GM19395 (cell line): ENCODE measurements at regions not wholly inside any gene's neighbourhood (a gene's known extent, or its start where the extent isn't known, plus 50 kb on each side); places are given as distances from the start of the nearest gene placed in this dataset.

Experiments used
- ATAC-seq: cut with Tn5 transposase; IDR thresholded peaks from one replicate; pipeline ENCODE4 v1.9.1; 2021; ENCODE audit warnings: mild to moderate bottlenecking, moderate library complexity; ENCODE audit not compliant: unreplicated experiment

DNA sequence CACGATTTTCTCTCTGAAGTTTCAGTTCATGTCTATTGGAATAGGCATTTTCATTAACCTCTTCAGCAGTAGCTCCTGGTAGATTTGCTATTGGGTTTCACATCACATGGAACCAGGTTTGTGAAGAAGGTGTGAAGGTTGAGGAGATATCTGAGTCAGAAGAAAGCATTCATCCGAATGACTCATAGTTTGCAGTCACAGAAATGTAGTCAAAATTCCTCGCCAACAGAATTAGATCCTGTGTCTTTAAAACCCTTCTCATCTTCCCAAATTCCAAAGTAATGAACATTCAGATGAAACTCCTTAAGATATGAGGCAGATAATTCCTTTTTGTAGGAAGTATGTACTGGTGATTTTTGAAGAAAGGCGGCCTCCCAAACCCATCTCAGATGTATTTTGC is 125.0 kb upstream of the LARGE1 start:
- no peak for ATAC-seq

DNA sequence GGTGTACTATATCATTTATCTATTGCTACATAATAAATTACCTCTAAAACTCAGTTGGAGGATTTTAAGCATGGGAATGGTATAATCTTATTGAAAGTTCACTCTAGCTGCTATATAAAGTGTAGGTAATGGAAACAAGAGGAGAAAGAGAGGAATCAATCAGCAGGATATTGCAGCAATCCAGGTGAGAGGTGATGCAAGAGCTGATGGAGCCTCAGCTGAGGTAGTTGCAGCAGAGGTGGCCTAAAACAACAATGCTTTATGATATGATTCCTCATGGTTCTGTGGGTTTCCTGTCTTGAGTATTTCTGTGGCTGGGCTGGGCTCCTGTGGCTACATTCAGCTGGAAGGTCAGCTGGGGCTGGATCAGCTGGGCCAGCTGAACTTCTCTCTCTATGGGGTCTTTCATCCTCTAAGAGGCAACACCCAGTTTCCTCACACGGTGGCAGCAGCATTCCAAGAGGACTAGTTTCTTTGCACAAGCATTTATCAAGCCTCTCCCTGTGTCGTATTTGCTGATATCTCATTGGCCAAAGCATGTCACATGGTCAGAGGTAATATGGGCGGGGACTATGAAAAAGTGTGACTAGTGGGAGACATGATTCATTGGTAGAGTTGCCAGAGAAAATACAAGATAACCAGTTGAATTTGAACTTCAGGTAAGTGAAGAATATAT is 135.4 kb upstream of the LARGE1 start:
- ATAC-seq, result no peak

DNA sequence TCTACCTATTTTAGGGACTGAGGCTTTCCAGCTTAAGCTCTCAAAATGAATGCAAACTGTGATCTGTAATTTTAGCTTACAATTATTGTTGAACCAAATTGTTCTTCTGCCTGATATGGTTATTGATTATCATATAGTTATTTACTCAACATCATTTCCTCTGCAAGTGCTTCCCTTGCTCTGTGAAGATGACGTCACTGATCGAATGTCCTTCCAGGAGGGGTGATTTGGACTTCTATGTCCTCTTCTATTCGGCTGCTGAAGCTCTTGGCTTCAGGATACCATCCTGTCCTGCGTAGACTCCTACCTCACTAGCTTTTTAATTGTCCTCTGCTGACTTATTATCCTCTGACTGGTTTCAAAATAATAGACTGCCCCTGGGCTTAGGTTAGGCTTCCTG is 137.4 kb upstream of the LARGE1 start:
- no peak for ATAC-seq

DNA sequence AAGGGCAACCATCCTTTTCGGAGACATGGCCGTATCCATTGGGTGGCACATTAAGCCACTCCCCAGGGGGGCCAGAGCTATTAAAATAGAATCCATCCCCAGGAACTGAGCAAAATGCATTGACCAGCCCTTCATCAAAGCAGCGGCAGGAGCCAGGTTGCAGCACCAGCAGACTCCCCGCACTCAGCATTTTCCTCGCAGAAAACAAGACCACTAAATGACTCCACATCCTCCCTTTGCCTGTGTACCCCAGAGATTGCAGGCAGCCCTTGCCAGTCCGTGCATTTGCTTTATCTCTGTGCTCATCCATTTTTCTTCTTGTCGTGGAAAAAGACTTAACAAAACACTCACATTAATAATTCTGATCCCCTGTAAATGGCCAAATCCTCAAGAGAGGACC is 144.4 kb upstream of the LARGE1 start:
- no peak for ATAC-seq

DNA sequence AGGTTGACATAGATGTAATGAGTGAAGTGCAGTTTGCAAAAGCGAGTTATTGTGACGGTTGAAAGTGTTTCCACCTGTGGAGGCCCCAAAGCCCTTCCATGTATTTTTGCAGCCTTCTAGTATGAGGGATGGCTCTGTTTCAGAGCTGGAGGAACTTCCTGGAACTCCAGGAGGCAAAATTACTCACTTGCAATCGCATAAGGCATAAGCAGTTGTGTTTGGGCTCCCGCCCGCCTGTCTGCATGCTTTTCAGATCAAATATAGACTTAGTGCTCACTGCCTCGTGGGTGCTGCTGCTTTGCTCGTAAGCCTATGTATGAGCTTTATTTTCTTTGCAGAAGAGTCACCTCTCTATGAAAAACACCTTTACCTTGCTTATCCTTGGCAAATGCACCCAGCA is 146.8 kb upstream of the LARGE1 start:
- ATAC-seq, result no peak

DNA sequence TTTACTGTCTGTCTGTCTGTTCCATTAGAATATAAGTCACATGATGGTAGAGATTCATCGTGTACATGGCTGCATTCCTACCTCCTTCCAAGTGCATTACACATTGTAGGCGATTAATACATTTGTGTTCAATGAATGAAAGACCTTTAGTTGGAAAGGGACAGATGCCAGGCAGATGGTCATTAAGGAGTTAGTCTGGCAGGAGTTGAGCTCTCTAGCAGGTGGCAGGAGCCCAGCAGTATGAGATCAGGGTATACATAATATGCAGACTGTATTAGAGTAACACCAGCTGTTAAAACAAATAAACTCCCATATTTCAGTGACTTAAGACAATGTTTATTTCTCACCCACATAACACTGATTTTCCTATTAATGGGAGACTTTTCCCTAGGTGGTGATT is 147.7 kb upstream of the LARGE1 start:
- ATAC-seq, result no peak

DNA sequence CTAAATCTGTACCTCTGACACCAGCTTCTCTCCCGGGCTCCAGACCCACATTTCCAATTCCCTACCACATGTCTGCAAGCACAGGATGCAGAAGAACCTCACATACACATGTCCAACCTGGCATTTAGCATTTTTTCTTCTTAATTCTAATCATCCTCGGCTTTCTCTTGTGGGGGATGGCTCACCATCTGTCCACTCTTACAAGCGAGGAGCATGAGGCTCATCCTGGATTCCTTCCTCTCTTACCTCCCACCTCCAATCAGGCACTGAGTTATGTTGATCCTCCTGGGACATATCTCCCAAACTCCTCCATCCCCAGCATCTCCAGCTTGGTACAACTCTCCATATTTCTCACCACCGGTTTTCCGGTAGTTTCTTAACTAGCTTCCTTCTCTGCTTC is 149.8 kb upstream of the LARGE1 start:
- no peak for ATAC-seq

DNA sequence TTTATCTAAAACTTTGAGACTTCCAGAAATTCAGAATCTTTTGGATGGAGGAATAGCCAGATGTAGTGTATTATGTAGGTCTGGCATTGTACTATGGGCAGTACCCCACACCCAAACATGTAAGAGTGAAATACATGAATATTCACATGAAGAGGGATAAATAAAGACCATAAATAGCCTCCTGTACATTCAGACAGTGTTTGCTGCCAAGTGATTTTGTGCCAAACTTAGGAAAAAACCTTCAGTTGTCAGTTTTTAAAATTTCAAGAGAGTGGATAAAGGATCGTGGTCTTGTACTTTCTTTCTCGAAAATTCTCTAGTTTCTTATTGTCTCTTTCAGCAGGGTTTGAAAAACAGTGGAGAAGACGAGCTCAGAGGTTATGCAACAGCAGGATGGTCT is 150.3 kb upstream of the LARGE1 start:
- no peak for ATAC-seq

DNA sequence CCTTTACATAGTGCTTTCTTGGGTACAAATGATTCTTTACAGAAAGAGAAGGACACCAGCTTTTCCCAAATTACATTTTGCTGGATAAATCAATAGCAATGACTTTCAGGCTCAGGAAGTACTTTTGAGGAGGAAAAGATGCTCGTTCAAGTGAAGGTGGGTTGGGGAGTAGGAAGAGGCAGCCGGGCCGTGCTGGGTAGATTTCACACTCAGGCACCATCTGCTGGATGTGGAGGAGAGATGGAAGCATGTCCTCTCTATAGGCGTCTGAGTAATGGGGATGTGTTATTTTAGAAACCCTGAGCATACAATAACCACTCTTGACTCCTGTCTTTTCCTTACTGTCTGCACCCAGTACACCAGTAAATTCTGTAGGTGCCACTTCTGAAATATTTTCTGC is 152.3 kb upstream of the LARGE1 start:
- no peak for ATAC-seq

DNA sequence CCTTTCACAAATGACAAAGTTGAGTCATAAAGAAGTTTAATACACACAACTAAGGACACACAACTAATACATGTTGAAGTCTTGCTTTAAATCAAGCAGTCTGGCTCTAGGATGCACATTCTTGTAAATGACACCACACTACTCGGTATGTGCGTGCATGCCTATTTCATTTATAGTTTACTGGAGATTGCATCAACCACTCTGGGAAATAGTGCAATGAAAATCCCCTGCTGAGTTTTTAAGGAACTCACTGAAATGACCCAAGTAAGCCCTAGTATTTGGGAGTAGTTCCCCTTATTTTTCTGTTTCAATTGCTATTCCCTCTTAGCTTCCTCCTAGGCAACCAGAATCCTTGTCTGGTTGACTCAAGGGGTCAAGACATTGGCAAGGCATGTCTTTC is 160.2 kb upstream of the LARGE1 start:
- ATAC-seq, result no peak

DNA sequence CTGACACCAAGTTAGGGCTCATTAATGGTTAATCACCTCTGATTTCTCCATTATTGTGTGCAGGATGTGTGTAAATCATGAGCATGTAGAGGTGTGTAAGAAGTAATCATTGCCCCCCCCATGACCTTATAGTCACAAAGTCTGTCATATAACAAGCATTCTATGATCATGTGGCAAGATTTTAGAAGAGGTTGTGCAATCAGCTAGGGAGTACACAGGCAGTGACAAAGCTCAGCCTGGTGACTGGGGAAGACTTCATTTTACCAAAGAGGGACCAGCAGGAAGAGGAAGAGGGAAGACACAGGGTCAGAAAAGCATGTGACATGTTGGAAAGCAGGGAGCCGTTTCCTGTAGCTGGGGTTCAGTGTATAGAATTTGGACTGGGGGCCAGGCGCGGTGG is 176.5 kb upstream of the LARGE1 start:
- ATAC-seq, result no peak

DNA sequence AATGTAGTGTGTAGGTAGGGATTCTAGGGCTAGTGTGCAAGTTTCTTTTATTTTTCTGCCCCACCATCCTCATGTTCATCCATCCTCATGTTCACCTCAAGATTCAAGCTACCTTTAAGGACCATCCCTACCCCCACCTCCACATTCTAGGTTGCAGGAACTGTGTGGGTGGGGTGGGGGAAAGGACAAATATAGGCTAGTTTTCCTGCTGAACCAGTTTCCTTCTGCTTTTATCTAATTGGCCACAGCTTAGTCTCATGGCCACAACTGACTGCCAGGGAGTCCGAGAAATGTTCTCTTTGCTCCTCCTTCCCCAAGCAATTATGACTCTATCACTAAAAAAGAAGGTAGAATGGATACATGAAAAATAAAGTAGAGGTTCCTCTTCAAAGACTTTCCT is 179.0 kb upstream of the LARGE1 start:
- ATAC-seq, result no peak

DNA sequence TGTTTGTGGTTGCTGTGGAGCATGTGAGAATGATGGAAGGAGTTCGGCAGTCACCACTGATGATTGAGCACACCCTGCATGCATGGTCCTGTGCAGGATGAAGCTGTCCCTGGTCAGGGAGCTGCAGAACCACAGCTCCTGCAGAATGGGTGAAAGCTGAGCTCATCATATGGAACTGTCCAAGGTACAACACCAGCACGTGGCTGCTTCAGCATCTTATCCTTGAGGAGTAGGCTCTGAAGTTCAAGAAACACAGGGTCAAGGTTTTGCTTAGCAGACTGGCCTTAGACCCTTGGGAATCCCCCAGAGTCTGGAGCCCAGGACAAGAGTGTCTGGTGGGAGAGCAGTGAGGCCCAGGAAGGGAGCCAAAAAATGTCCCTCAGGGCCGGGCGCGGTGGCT is 182.4 kb upstream of the LARGE1 start:
- ATAC-seq, result no peak

DNA sequence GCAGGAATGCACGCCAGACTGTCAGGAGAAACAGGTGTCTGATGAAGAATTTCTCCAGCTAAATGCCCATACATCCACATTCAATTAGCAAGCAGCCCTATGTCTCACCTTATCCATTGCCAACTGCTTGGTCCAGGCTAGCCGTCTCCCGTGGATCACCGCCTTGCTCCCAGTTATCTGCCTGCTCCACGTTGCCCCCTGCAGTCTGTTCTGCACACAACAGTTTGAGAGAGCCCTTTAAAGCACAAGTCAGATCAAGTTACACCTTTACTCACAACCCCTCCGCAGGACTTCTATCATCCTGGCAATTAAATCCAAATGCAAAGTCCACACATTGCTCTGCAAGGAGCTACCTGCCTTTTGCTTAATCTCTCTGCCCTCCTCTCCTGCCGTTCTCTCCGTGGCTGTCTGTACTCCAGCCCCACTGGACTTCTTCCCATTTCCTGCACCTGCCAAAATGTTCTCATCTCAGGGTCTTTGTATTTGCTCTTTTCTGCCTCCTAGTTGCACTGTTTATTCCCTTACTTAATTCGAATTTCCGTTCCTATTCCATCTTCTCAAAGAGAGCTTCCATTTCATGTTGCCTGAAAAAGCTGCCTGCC is 185.3 kb upstream of the LARGE1 start:
- ATAC-seq, result no peak

DNA sequence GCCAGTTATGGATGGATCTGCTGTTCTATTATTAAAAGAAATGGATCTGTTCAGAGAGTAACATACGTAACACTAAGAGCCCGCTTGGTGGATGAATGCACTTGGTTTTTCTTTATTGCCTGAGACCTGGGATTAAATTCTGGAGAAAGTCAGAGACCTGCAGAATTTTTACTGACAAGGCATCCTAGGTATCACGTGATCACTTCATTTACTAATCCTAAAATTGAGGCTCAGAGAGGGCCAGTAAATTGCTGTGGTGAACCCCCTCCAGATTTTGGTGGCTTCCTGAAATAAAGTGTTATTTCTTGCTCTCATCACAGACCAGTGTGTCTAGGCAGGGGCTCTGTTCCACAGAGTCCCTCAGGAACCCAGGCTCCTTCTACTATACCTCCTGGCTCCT is 187.9 kb upstream of the LARGE1 start:
- no peak for ATAC-seq

DNA sequence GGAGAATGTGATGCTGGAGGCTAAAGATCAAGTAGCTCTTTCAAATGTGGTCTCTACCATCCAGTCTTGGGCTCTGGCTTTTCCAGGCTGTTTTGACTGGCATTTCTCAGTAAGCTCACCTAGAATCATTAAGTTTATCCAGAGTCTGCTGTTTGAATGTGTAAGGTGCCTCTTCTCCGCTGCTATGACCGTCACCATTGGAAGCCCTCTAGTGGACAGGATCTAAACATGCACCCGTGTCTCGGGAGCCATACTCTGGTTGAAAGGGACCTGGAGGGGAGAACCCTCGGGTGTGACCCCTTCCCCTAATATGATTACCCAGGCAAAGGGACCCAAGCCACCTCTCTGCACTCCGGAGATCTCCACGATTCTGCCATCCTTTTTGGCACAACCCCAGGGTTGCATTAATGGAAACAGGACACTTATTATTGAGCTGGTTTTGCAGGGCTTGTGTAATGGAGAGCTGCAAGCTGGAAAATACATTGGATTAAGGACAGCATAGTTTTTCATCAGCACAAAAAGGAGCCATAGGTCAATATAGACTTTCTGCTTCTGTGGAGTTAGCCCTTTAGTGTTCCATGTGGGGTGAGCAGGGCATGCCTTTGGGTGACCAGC is 191.0 kb upstream of the LARGE1 start:
- no peak for ATAC-seq

DNA sequence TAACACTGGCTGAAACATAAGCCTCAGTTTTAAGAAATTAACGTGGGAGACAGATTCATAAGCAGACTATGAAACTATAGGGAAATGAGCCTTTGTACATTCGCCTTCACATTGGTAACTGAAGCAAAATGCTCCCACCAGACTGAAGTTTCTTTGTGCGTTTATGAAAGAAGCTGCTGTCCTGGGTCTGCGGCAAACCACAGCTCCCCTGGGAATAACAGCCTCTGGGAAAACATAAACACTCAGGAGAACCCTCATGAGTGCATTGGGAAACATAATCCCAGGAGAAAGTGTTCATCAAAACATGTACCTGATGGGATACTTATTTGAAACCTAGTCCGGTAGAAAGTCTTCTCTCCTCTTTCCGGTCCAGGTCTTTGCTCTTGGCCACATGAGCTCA is 193.1 kb upstream of the LARGE1 start:
- ATAC-seq, result no peak

DNA sequence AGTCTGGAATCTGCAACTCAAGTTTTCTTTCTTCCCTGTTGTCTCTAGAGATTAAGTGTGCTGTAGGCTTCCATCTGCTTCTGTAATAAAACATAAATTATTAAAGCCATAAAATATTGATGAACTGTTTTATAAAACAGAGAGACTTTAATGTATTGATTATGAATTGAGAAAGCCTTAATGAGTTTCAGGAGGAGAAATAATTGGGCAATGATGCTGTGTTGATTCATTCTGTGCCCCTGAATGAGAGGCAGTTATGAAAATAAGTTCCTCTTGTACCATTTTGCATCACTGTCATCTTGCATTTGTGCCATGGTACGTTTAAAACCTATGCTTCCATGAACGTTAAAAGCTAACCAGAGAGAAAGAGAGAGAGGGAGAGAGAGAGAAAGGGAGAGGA is 194.1 kb upstream of the LARGE1 start:
- no peak for ATAC-seq

DNA sequence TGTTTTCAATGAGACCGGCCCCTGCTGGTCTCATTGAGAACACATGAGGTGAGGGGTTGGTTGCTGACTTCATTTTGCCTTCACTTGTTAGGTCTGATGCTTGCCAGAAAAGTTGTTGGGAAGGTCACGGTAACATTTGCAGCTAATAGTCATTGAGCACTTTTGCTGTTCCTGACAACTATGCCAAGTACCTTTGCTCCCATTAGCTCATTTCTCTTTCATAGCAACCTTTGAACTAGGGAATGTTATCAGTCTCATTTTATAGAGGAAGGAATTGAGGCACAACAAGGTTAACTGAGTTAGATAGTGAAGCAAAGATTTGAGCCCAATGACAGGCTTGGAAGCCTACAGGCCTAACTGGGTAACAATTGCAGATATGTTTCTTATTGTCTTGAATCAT is 195.4 kb upstream of the LARGE1 start:
- no peak for ATAC-seq

DNA sequence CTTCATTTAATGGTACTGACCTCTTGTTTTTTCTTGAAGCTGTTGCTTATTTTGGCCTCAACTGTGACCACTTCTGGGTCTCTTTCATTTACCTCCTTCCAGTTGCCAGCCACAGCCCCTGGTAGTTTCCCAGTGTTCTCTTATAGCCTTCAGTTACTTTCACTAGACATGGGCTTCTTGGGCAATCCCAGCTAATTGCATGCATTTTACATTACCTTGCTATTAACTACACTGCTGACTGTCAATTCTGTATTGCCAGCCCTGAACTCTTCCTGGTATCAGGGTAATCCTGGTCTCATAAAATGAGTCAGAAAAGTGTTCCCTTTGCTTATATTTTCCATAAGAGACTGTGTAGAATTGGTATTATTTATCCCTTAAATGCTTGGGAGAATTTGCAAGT is 195.8 kb upstream of the LARGE1 start:
- ATAC-seq, result no peak

DNA sequence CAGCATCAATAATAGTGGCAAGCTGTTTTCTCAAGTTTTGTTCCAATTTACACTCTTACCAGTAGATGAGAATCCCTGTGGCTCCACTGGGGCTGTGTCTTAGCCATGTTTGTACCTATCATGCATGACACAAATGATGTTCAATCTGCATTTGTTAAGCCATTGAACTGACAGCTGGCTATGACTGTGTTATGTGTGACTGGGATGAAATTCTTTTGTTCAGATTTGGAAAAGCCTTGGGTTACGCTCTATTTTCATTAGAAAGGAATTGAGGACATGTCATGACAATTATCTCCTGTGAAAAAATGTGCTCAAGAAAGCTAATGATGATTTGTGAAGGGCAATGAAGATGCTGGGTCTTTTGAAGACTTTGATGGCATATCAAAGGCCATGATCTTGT is 201.8 kb upstream of the LARGE1 start:
- no peak for ATAC-seq

DNA sequence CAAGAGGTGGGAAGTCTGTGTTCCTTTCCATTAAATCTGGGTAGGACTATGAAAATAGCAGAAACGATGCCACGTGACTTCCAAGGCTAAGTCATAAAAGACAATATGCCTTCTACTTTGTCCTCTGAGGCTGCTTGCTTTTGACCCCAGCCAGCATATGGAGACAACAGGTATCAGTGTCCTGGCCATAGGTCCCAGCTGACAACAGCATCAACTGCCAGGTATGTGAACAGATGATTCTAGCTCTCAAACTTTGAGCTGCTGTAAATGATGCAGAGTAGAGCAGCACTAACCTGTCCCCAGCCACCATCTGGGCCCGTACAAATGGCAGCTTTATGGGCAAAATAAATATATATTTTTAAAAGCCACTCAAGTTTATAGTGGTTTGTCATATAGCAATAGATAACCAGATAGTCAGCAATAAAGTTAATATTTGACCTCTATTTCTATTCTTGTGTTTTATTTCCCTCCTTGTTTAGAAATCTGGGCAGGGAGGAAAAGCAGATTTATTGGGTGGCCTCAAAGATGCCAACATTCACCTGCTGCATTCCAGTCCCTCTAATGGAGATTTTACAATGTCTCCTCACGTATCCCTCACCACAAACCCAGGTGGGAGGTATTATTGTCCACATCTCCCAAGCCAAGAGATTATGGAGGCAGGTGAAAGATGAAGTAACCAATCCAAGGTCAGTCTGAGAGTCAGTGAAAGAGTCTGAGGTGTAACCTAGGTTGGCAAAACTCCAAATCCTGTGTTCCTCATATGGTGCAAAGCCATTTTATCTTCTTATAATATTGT is 209.6 kb upstream of the LARGE1 start:
- ATAC-seq, result no peak
